ENCODE measurements at regions not wholly inside any gene's neighbourhood (a gene's known extent, or its start where the extent isn't known, plus 50 kb on each side); places are given as distances from the start of the nearest gene placed in this dataset.
"Not testable (repeated sequence)": the region's sequence is repeated elsewhere in the genome, so short reads cannot be mapped to it uniquely, and the experiment has no call there.

DNA sequence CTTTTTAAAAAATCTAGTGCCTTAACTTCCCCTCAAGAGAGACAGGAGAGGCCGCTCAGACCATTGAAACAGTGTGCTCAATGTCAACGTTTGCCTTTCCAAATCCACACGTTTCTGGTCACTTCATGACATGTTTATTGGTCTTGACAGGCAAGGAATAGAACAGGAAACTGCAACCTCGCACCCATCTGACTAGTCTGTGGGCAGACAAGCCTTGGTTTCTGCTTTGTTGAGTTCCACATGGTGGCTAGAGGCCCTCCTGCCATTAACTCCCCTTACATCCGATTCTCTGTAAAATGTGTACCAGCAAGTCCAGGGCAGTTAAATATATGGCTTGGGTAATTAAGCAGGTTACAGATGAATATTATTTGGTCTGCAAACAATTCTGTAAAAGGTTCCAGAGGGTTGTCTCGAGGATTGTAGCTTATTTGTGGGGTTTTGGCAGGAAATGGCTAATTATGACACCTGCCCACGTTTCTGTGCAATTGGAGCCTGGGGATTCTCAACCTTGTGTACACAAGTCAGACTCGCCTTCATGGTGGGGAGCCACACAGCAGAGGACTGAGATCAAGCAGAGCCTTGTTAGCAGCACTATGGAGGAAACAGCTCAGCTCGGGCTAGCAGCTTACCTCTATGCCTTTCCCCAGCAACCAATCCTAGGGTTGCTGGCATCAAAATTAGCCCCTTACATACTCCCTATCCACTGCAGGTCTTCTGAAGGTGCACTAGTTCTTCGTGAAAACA is 317.5 kb upstream of the IGF1R start:
- DNase-seq = peak; percentile 35

DNA sequence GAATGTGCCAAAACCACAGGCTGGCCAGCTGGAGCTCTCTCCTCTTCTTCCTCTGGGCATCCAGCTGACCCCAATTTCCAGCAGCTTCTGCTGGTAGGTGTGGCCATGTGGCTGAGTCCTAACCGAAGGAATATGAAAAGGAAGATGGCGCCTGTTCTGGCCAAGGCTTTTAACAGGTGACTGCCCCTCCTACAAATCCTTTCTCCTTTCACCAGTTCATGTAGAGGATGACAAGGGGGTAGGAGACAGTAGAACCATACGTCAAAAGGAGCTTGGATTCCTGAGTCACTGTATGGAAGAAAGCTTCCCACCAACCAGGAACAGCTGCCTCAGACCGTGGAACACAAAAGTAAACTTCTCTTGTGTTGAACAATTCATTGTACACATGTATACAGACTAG is 316.7 kb upstream of the IGF1R start:
- DNase-seq = no peak

DNA sequence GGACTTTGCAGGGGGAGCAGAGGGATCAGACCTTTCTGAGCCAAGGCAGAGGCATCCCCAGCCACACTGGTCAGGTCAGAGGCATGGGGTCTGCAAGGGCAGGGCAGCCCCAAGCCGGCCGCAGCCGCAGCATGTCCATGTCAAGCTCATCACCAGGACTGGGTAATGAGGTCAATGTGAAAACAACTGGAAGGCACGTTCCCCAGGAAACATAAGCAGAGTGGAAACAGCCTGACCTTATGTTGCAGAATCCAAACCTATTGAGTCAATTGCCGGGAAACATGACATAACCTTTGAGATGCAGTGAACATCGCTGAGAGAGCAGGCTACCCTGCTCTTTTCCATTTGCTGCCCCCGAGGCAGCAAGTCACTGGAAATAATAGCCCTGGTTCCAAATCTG is 315.1 kb upstream of the IGF1R start:
- no peak for DNase-seq

DNA sequence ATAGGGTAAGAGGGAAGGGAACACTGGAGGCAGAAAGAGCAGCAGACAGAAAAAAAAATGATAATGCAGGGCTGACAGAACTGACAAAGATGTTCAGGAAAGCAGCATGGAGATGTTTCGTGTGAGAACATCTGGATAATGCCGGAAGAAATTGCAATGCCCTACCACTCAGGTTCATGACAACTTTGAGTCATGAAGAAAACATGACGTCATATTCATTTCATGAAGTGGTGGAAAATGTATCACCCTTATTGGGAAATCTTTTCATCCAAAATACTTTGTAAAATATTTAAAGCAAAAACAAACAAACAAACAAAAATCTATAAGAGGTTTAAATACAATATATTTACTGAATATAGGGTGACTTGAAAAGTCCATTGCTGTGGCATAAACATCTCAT is 305.4 kb upstream of the IGF1R start:
- DNase-seq = no peak

DNA sequence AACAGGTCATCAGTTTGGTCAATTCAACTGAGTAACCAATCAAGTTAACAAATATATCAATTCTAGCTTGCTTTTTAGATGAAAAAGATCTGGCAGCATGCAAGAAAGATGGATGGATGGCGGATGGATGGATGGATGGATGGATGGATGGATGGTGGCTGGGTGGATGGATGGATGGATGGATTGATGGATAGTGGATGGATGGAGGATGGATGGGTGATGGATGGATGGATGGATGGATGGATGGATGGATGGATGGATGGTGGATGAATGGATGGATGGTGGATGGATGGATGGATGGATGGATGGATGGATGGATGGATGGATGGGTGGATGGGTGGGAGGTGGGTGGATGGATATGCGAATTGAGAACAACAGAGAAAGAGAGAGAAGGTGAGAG is 303.7 kb upstream of the IGF1R start:
- no peak for DNase-seq

DNA sequence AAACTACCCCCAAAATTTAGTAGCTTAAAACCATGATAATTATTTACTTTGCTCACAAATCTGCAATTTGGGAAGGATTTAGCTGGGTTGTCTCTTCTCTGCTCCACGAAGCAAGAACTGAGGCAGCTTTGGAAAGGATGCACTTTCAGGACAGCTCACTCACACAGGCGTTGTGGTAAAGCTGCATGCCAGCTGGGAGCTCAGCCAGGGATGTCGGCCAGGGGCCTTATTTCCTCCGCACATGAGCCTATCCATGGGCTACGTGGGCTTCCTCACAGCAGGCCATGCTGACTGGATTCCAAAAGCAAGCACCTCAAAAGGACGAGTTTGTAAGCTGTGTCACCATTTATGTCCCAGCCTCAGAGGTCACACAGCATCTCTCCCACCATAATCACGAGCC is 301.3 kb upstream of the IGF1R start:
- no peak for DNase-seq

DNA sequence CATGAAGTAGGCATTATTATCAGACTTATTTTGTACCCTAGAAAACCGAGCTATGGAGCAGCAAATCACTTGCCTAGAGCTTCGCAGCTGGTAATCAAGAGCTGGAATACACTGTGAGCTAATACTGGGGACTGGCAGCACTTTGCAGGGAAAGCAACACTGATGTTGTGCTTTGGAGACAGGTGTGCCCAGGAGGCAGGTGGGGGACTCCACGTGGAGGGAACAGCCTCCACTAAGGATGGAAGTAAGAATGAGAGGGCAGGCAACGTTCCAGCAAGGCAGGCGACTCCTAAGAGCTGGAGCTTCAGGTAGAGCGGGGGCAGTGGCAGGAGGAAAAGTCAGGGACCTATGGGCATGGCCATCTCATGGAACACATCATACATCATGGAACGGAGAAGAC is 300.5 kb upstream of the IGF1R start:
- no peak for DNase-seq

DNA sequence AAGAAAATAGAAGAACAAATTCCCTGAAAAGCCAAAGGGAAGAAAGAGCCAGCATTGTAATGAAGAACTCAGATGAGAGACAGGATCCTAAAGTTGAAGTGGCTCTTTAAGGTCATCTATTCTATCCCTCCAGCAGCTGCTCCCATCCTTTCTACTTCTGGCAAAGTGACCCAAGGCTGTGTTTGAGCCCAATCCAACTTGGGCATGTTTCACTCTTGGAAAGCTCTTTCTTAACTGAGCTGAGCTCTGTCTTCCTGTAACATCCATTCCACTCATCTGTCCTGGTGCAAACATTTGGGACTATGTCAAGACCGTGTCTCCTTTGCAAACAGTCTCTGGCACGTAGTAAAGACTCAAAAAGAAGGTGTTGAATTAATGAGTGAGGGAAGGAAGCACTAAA is 298.1 kb upstream of the IGF1R start:
- DNase-seq = no peak

DNA sequence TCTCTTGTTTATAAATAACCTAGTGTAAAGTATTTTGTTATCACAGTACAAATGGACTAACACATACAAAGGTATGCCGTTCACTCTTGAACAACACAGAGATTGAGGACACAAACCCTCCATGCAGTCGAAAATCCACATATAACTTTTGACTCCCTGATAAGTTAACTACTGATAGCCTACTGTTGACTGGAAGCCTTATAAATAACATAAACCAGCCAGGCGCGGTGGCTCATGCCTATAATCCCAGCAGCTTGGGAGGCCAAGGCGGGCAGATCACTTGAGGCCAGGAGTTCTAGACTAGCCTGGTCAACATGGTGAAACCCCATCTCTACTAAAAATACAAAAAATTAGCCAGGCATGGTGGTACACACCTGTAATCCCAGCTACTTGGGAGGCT is 290.1 kb upstream of the IGF1R start:
- not testable (repeated sequence) for DNase-seq

DNA sequence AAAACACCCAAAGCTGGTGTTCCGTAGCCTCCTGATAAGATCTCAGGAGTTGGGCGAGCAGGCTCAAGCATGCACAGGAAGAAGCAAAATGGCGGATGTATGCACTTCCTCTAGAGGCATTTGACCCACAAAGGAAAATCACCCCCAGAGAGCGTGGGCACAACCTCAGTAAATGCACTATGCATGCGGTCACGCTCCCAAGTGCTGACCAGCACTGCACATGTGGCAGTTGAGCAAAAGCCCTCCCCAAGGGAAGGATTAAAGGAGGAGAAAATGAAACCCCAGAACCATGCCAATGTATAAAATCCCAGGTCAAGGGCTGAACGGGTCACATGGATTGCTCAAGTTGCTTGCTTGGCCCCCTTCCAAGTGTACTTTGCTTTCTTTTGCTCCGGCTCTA is 289.4 kb upstream of the IGF1R start:
- DNase-seq = no peak

DNA sequence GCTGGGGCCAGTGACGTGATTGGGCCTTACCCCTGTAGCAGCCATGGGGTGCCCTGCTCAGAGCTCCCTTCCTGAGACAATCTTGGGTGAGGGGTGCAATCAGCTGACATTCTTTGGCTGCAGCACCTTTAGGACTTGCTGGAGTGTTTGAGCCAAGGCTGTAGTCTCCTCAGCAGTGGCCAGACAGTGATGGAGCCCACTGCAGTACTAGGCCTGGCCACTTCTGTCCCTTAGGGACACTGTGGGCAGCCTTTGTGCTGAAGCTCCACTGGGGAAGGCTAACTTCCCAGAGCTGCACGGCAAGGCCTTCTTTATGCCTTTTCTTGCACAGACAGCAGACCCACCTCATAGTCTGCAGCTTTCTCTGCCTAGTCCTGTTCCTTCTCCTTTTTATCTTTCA is 284.9 kb upstream of the IGF1R start:
- DNase-seq = no peak

DNA sequence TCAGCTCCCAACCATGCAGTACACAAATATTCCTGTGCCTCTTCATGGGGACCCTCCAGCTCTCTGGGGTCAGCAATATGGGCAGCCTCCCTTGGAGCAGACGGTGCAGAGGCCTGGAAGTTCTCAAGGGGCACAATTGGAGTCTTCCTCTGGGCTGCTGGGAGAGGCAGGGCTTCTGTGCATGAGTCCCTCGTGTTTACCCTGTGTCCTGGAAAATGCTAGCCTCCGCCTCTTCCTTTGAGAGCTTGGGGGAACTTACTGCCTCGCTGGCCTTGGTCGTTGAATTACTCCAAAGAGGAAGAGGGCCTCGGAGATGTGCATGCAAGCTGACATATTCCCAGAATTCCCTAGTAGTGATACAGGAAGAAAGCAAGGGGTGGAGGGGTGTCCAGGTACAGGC is 284.4 kb upstream of the IGF1R start:
- no peak for DNase-seq

DNA sequence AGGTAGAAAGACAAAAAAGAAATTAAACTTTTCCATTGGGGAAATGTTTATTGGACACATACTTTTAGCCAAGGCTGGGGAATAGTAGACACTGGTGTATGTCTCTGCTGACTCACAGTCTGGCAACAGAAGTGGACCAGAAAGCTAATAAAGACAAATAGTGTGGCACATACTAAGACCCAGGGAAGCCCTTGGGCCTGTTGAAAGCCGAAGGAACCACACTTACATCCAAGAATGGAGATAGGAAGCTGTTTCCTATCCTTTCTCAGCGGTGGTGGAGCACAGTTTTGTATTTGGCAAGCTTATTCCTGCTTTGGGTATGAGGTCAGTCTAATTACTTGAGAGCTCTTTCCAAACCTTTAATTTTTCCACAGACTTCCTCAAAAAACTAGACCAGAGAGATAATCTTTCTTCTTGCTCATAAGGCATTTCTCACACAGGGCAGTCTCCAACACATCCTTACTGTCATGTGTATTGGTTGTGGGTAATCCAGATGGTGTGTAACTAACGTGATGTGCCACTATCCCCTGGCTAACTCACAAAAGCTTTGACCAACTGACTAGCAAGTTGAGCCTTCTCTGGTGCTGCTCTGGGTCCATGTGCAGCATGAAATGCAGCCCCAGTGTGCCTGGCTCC is 279.1 kb upstream of the IGF1R start:
- DNase-seq = no peak

DNA sequence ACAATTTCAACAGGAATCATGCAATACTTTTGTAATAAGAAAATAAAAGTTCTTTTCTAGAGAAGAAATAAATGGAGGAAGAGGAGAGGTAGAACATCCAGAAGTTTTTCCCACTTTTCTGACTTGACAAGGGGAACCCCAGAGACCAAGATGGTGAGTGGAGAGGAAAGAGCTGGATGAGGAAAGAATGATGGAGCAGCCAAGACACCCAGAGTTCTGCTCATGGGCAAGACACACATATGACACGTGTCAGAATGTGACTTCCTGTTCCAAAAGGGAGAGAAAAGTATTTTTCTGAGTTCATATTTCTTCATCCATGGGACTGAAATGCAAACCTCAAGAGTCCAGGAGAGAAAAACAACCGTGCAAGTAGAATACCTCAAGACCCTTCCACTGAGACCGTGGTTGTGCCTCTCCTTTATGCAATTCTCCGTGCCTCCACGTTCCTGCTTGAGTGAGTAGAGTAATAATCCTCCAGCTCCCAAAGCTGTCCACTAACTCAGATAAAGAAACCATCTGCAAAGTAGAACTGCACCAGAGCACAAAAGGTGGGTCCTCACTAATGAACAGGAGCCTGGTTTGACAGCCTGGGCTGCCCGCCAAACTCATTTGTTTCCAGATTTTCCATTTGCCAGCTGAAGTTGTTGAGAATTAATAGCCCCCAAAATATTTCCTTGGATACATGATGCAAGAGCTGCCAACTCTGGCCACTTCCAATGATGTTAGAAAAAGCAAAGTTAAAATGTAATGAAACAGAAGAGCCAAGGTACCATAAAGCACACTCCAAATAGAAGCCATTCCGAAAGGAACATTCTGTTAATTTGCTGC is 272.6 kb upstream of the IGF1R start:
- no peak for DNase-seq

DNA sequence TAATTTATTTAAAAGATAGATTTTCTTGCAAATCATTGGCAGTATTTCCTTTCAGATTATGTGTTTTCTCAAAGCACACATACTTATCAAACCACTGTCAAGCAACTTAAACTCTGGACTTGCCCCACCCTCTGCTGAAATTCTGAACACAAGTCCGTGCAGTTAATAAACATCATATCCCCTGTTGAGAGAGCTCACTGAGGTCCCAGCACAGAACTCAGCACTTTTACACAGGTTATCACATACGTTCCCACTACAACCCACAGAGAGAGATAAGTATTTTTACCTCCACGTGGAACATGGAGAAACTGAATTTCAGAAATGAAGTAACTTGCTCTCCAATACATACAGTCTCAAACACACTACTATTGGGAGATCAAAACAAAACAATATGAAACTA is 267.6 kb upstream of the IGF1R start:
- no peak for DNase-seq

DNA sequence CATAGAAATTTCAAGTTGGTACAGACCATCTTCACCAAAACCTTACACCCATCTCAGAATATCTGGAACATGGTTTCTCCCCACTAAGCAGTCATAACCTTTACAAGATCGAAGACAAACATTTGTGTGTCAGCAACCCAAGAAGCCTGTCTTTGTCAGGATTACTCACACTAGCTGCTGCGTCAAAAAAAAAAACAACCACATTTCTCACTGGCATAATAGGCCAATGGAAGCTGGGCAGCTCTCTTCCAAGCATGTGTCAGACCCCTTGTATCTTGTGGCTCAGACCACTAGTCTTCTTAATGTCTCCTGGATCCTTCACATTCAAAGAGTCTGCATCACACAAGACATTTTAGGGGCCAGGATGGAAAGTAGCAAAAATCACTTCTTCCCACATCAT is 266.9 kb upstream of the IGF1R start:
- DNase-seq = no peak

DNA sequence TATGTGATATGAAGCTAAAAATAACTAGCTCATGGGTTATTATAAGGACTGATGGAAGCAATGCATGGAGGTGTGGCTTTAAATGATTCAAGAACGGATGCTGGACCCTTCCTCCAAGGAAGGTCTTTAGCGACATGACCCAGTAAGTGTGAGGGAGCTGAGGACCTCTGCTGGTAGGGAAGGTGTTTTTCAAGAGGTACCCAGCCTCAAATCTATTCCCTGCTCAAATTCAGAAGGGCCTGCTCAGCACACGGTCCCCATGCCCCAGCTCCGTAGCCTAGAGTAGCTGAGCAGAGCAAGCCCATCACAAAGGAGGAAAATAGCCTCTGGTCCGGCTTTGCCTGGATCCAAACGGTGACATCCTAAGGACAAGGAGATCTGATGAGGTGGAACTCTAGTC is 266.2 kb upstream of the IGF1R start:
- DNase-seq = no peak

DNA sequence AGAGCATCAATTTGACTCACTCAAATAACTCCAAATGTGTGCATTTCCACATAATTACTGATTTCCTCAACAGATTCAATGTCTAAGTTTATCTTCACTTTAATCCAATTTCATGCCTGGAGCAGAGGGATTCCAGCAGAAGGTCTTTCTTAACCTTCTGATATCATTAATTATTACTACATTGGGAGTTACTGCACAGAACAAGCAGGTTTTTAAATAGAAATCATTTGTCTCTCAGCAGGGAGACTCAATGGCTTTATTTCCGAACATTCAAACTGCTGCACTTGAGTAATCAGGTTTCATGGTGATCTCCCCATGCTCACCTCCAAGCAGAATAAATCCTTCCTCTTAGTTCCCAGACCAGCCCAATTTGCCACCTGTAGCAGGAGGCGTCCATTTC is 264.8 kb upstream of the IGF1R start:
- no peak for DNase-seq

DNA sequence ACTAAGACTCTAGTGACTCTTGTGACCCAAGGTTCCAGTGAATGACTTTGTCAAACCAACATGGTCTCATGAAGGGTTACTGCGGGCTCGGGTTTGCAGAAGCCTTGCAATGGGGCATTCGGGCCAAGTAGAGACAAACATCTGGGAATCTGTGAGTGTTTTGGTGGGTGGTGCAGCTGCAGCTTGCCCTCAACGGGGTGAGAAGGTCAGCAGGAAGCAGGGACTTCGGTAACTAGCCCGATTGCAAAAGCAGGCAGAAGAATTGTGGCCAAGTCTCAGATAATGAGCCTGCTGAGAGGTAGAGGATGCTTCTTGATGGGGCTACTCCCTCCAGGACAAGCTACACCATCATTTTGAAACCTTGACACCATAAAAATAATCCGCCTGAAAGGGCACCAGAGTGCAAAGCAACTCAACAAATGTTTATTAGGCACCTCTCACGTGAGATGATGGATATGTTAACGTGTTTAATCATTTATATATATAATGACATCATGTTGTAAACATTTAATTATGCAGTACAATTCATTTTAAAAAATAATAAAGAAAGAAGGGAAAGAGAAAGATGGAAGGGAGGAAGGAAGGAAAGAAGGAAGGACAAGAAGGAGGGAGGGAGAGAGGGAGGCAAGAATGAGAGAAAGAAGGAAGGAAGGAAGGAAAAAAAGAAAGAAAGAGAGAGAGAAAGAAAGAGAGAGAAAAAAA is 263.9 kb upstream of the IGF1R start:
- no peak for DNase-seq

DNA sequence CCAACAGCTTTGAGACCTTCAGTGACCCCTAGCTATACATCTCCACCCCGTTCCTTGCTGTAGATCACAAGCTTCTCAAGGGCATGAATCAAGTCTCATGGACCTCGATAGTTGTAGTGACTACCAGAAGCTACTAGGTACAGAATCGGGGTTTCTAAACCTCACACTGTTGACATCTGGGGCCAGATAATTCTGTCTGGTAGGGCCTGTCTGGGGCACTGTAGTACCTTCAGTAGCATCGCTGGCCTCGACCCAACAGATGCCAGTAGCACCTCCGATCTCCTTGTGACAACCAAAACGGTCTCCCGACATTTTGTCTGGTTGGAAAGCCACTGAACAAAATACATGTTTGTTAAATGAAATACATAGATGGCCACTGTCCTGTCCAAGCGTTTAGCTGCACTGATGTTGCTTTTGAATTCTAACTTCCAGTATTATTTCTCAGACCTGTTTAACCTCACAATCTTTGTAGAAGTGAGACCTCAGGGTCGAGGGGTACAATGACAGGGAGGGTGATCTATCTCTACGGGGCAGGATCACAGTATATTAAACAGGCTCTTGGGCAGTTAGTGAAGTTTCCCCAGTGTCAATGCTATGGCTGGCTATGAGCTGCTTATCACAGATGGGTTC is 262.5 kb upstream of the IGF1R start:
- no peak for DNase-seq

DNA sequence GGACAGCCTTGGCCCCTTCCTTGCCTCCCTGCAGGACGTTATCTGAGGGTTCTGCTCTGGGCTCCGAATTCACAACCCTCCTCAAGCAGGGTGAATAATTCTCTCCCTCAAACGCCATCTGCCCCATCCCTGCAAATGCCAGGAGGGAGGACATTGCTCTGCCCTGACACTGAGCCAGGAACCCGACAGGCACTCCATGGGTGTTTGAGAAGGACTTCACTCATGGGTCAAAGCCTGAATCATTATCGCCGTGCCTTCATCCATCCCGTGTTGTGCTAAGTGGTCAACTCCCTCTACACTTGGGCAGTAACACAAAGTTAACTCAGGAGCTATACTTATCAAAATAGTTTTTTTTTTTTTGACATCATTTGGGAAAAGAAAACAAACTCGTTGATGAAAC is 261.8 kb upstream of the IGF1R start:
- DNase-seq = no peak

DNA sequence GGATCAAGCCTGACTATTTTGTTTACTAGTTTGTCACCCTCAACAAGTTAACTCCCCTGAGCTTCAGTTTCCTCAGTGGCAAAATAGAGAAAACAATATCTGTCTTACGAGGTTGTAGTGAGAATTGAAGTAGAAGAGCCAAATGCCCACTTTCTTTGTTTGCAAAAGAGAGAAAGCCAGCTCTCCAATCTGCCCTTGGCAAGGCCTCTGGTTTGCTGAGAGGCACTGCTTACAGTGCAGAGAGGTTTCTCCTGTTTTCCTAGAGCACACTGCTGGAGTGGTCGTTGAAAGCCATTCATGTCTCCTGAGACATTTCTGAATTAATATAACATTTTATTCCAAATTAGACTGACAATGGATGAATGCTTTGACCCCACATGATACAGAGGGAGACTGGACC is 260.5 kb upstream of the IGF1R start:
- DNase-seq = no peak

DNA sequence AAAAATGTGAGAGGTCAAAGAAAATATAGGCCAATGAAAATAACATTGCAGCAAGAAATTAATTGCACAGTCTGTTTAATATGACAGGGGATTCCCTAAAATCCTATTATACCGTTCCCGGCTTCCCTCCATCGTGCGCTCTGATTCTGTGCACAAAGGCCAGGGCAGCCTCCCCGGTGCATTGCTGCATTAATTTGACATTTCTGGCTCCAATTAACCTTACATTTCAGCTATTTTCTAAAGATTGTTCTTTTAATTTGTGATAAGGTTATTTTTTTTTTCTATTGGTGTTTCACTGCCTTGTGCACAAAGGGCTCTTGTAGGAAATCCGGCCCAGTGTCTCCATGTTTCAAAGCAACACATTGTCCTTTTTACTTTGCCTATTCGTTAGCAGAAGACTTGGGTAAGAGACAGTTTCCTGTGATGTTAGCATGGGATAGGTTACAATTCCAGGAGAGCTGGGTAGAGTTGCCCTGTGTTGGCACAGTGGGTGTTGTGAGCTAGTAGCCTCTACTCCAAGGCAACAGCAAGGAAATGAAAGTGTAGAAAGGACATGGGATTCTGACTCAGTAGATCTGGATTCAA is 257.3 kb upstream of the IGF1R start:
- no peak for DNase-seq

Data from NCI-H69 (cell line).